GM21737 (cell line): ENCODE measurements at regions not wholly inside any gene's neighbourhood (a gene's known extent, or its start where the extent isn't known, plus 50 kb on each side); places are given as distances from the start of the nearest gene placed in this dataset.
"Not testable (repeated sequence)": the region's sequence is repeated elsewhere in the genome, so short reads cannot be mapped to it uniquely, and the experiment has no call there.

Source experiments
- ATAC-seq: cut with Tn5 transposase; IDR thresholded peaks from one replicate; pipeline ENCODE4 v1.9.1; 2021; ENCODE audit warnings: mild to moderate bottlenecking, moderate library complexity; ENCODE audit not compliant: unreplicated experiment

GRCh38 chr2:159880729-159881128 lies 82.7 kb upstream of the CD302 start:
- ATAC-seq: no peak

GRCh38 chr2:159879051-159879604 lies 81.1 kb upstream of the CD302 start:
- peak; percentile 80 for ATAC-seq

DNA sequence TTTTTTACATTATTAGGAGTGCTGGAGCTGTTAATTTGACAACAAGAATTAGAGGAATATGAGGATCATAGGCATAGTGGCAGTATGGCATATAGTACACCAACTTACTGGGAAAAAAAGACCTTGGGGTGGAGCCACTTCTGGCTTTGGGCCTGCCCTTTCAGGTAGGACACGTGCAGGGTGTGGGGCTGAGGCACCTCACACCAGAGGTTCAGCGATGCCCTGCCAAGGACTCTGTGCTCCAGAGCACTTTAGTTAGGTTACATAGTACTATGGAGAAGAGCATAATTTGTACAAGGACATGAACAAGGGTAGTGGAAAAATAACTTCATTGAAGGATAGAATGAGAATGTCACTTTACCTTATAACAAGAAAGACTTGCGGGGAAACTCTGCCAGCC lies 77.1 kb upstream of the CD302 start:
- ATAC-seq: no peak

GRCh38 chr2:159873258-159873657 lies 75.2 kb upstream of the CD302 start:
- ATAC-seq: no peak

GRCh38 chr2:159872353-159872752 lies 74.3 kb upstream of the CD302 start:
- ATAC-seq: no peak

- ATAC-seq: not testable (repeated sequence)
These were observed 70.7 kb upstream of the CD302 start for GRCh38 chr2:159868598-159869159.

- no peak for ATAC-seq
These were observed 69.8 kb upstream of the CD302 start for GRCh38 chr2:159867567-159868361.

- ATAC-seq: no peak
These were observed 65.6 kb upstream of the CD302 start for GRCh38 chr2:159863526-159864160.

GRCh38 chr2:159860581-159861310 lies 62.7 kb upstream of the CD302 start:
- ATAC-seq: no peak

DNA sequence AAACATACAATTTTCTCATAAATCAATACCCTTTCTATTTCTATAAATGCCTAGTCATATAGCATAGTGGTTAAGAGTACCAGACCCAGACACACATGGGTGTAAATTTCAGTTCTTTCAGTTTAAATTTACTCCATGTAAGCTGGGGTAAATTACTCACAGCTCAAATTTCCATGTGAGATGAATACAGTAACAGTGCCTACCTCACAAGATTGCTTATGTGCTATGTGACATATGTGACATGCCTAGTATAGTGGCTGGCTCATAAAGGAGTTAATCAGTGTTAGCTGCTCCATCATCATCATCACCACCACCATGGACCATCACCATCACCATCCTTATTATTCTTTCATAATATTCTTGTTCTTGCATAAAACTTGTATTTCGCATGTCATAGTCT lies 61.6 kb upstream of the CD302 start:
- no peak for ATAC-seq

DNA sequence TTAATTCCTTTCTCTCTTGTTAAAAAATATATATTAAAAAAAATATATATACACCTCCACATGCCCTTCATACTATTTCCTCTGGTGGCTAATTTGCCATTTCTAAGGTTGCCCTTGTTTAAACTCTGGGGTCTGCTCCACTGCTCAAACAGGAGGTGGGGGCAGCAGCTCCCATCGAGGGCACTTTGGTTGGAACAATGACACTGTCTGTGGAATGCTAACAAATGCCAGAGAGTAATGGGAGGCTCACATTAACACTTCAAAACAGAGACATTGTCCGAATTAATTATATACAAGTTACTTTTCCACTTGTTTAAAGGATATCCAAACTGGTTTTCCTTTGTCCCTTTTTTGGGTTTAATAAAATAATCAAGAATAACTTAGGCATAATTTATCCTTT lies 58.8 kb upstream of the CD302 start:
- ATAC-seq: no peak

DNA sequence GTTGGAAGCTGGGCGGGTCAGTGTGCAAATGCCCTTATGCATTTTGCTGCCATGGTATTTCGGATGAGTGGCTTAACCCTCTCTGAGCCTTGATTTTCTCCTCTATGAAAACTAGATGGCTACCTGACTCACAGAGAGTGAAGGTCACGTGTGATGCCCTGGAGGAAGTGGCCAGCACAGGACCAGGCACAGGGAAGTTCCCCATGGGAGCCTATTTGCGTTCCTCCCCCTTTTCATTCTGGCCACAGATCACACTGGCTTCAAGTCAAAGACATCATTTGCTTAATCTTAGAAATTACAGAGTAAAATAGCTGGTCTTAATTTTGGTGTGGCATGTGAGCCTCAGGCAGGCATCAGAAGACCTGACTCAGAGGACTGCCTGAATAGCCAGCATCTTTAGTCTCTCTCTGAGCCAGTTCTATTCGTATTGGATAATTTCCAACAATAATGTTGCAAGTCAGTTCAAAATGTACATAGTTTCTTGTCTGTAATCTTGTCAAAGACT lies 57.6 kb upstream of the CD302 start:
- no peak for ATAC-seq

DNA sequence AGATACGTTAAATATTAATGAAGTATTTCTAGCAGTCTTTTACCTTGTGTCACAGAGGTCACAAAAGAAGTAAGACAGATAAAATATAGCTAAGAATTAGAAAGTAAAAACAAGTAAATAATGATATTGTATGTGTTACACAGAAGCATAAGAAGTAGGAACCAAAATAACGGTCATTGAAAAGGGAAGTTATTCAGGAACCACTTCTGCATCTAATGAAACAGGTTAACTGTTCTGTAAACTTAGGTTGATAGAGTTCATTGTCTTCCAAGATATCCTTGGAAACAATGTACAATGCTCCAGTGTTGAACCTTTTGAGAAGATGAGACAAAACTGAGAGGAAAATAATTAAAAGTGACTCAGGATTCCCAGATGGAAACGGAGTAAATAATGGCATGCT lies 57.1 kb upstream of the CD302 start:
- ATAC-seq: no peak

- no peak for ATAC-seq
These were observed 56.5 kb upstream of the CD302 start for GRCh38 chr2:159854481-159854880.

GRCh38 chr2:159853101-159853500 lies 55.1 kb upstream of the CD302 start:
- ATAC-seq: no peak

GRCh38 chr2:159851941-159852340 lies 53.9 kb upstream of the CD302 start:
- no peak for ATAC-seq

- no peak for ATAC-seq
These were observed 52.8 kb upstream of the CD302 start for GRCh38 chr2:159850789-159851188.

GRCh38 chr2:159849160-159849813 lies 51.3 kb upstream of the CD302 start:
- no peak for ATAC-seq
